ENCODE measurements at regions not wholly inside any gene's neighbourhood (a gene's known extent, or its start where the extent isn't known, plus 50 kb on each side); places are given as distances from the start of the nearest gene placed in this dataset. TPM values are rescaled to one million over a fixed set of nuclear protein-coding genes. Genes with fewer than 3 reads are reported as not detected.

DNA sequence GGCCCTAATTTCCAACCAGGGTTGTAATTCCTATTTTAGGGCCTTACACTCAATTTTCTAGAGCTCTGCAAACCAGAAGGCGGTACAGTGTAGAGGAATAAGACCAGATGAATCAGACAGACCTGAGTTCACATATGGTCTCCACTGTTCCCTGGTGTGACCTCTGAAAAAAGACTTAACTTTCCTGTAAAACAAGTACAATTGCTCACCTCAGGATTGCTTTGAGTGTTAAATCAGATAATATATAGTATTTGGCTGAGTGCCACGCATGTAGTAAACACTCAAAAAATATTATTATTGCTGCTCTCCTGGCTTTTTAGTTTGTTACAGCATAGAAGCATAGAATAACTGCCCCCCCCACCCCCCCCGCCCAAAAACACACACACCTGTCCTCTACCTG lies 51.0 kb upstream of the STT3B start:
- no peak for DNase-seq
- no peak overlapping the region for H3K27ac ChIP-seq (ENCODE audit: low read length, poor library complexity, severe bottlenecking)

GRCh38 chr3:31482493-31483200 lies 50.1 kb upstream of the STT3B start:
- Histone ChIP-seq H3K79me1 (replicated peaks; ENCODE audit: low read length, poor library complexity, severe bottlenecking) (no peaks in the 10 kb centered on the region), H2AFZ (ENCODE audit: low read depth, low read length) (no peak overlapping the region), H4K91ac (ENCODE audit: low read length) (no peak overlapping the region), H3K4me2 (ENCODE audit: low read length, poor library complexity, severe bottlenecking) (no peak overlapping the region), H3K23ac (ENCODE audit: low read length in 2 of 2) (no peak overlapping the region), H3K14ac (ENCODE audit: low read length in 2 of 2) (no peak overlapping the region), H2BK5ac (ENCODE audit: low read depth, low read length, poor library complexity, severe bottlenecking) (no peak overlapping the region), H4K8ac (ENCODE audit: low read length) (no peak overlapping the region), H3K4ac (ENCODE audit: low read depth in 1 of 2, low read length in 2 of 2) (no peak overlapping the region), H2BK12ac (ENCODE audit: low read length in 2 of 2) (no peak overlapping the region), H3K18ac (ENCODE audit: low read depth in 1 of 2, low read length in 2 of 2) (no peak overlapping the region), H2BK15ac (ENCODE audit: low read depth, poor library complexity, severe bottlenecking) (no peak overlapping the region), H3K9ac (ENCODE audit: low read length) (no peak overlapping the region), H3K4me3 (ENCODE audit: insufficient read depth in 1 of 2, low read depth in 1 of 2, low read length in 2 of 2) (no peak overlapping the region), H3K36me3 (ENCODE audit: control insufficient read depth in 1 of 2, insufficient read depth in 2 of 2, low read depth in 1 of 2, low read length in 2 of 2) (no peaks in the 10 kb centered on the region), H2AK5ac (ENCODE audit: low read length, severe bottlenecking) (no peak overlapping the region), H3K9me3 (ENCODE audit: control insufficient read depth, low read length) (no peaks in the 10 kb centered on the region), H3K4me1 (ENCODE audit: control insufficient read depth, insufficient read depth, low read depth, low read length) (no peaks in the 10 kb centered on the region), H3K27me3 (ENCODE audit: control insufficient read depth in 1 of 2, insufficient read depth in 1 of 2, low read length in 2 of 2) (no peaks in the 10 kb centered on the region), H2BK120ac (ENCODE audit: low read depth, low read length) (no peak overlapping the region), H3K27ac (ENCODE audit: low read length, poor library complexity, severe bottlenecking) (no peak overlapping the region)
- DNase-seq, result no peak
- 63% methylated on average over 2 of the region's 3 CpGs for WGBS

More for the DNA sequence above, 51.0 kb upstream of the STT3B start:
- H3K18ac ChIP-seq (ENCODE audit: low read depth in 1 of 2, low read length in 2 of 2), result no peak overlapping the region
- no peaks in the 10 kb centered on the region for H3K4me1 ChIP-seq (ENCODE audit: control insufficient read depth, insufficient read depth, low read depth, low read length)
- H3K14ac ChIP-seq (ENCODE audit: low read length in 2 of 2), result no peak overlapping the region
- no peaks in the 10 kb centered on the region for H3K79me1 ChIP-seq (replicated peaks; ENCODE audit: low read length, poor library complexity, severe bottlenecking)
- no peak overlapping the region for H4K8ac ChIP-seq (ENCODE audit: low read length)
- H3K36me3 ChIP-seq (ENCODE audit: control insufficient read depth in 1 of 2, insufficient read depth in 2 of 2, low read depth in 1 of 2, low read length in 2 of 2), result no peaks in the 10 kb centered on the region
- H3K23ac ChIP-seq (ENCODE audit: low read length in 2 of 2), result no peak overlapping the region
- no peaks in the 10 kb centered on the region for H3K27me3 ChIP-seq (ENCODE audit: control insufficient read depth in 1 of 2, insufficient read depth in 1 of 2, low read length in 2 of 2)
- no peak overlapping the region for H2BK120ac ChIP-seq (ENCODE audit: low read depth, low read length)
- H3K9ac ChIP-seq (ENCODE audit: low read length), result no peak overlapping the region
- H3K4me2 ChIP-seq (ENCODE audit: low read length, poor library complexity, severe bottlenecking), result no peak overlapping the region
- H2BK5ac ChIP-seq (ENCODE audit: low read depth, low read length, poor library complexity, severe bottlenecking), result no peak overlapping the region
- no peak overlapping the region for H2BK15ac ChIP-seq (ENCODE audit: low read depth, poor library complexity, severe bottlenecking)
- no peak overlapping the region for H3K4me3 ChIP-seq (ENCODE audit: insufficient read depth in 1 of 2, low read depth in 1 of 2, low read length in 2 of 2)
- no peak overlapping the region for H3K4ac ChIP-seq (ENCODE audit: low read depth in 1 of 2, low read length in 2 of 2)
- no peak overlapping the region for H2BK12ac ChIP-seq (ENCODE audit: low read length in 2 of 2)
- H3K9me3 ChIP-seq (ENCODE audit: control insufficient read depth, low read length), result no peaks in the 10 kb centered on the region
- H4K91ac ChIP-seq (ENCODE audit: low read length), result no peak overlapping the region
- H2AK5ac ChIP-seq (ENCODE audit: low read length, severe bottlenecking), result no peak overlapping the region
- no peak overlapping the region for H2AFZ ChIP-seq (ENCODE audit: low read depth, low read length)
- 100% methylated on average over 1 of the region's 3 CpGs for WGBS

Small RNA genes in the stretch of these regions (small RNA-seq; reads per million reads assigned to genes)
- gene MIR466 (ENCODE audit: low read depth), result not detected
- not detected for gene RNA5SP127 (ENCODE audit: low read depth)
